ENCODE measurements at regions not wholly inside any gene's neighbourhood (a gene's known extent, or its start where the extent isn't known, plus 50 kb on each side); places are given as distances from the start of the nearest gene placed in this dataset.

GRCh38 chr3:3634326-3634725 lies 164.9 kb upstream of the LRRN1 start:
- peaks cover 2 to 3% of the 10 kb centered on the region in 2 donors for H3K36me3 Mint-ChIP-seq
- no peaks in the 10 kb centered on the region for H4K20me1 ChIP-seq (ENCODE audit: insufficient read depth, low read length)
- H3K9ac ChIP-seq (ENCODE audit: insufficient read depth, low read length, poor library complexity, severe bottlenecking), result no peak overlapping the region
- no peak for DNase-seq
- H3K4me3 Mint-ChIP-seq, result no peak overlapping the region
- H3K27ac Mint-ChIP-seq, result peak overlapping the region in 1 of 7 donors; percentile 34
- H3K79me2 ChIP-seq (ENCODE audit: insufficient read depth, low read length), result no peaks in the 10 kb centered on the region
- peaks cover 19% of the 10 kb centered on the region for H3K4me1 Mint-ChIP-seq
- peaks cover 0 to 6% (median 0%) of the 10 kb centered on the region in 3 donors for H3K27me3 Mint-ChIP-seq (ENCODE audit: low read depth in 3 of 3)
- no peaks in the 10 kb centered on the region for H3K27me3 ChIP-seq (ENCODE audit: control insufficient read depth in 2 of 2, insufficient read depth in 2 of 2, low read length in 2 of 2)
- H3K4me2 ChIP-seq (replicated peaks; ENCODE audit: extremely low read depth, low read length, poor library complexity, severe bottlenecking), result no peak overlapping the region
- H3K27ac ChIP-seq (ENCODE audit: low read depth in 1 of 2, low read length in 2 of 2), result no peak overlapping the region
- TF ChIP-seq CTCF (IDR thresholded peaks at IDR 0.05), result no peak
- no peaks in the 10 kb centered on the region for H3K9me3 ChIP-seq (replicated peaks in 1 of 2; ENCODE audit: control insufficient read depth in 1 of 2, insufficient read depth in 1 of 2, low read length in 2 of 2)
- 96% methylated on average over 5 of the region's 6 CpGs for WGBS (ENCODE audit: insufficient coverage)
- H2AFZ ChIP-seq (ENCODE audit: insufficient read depth, low read depth, low read length, poor library complexity, severe bottlenecking), result no peak overlapping the region
- intact Hi-C loops (cut with micrococcal nuclease), result no loop called here
- H3K4me1 ChIP-seq (ENCODE audit: control insufficient read depth in 1 of 2, insufficient read depth in 2 of 2, low read length in 2 of 2), result peaks cover 10 to 17% of the 10 kb centered on the region in 2 donors
- H3K9me3 Mint-ChIP-seq, result peaks cover 0 to 7% (median 2%) of the 10 kb centered on the region in 7 donors
- H3K36me3 ChIP-seq (replicated peaks in 1 of 2; ENCODE audit: control insufficient read depth in 1 of 2, insufficient read depth in 2 of 2, low read length in 2 of 2), result no peaks in the 10 kb centered on the region
- no peak overlapping the region for H3K4me3 ChIP-seq (replicated peaks in 1 of 3; ENCODE audit: low read depth in 2 of 3, low read length in 3 of 3)

GRCh38 chr3:3633761-3634160 lies 165.5 kb upstream of the LRRN1 start:
- no peak overlapping the region for H3K4me3 ChIP-seq (replicated peaks in 1 of 3; ENCODE audit: low read depth in 2 of 3, low read length in 3 of 3)
- H3K4me1 Mint-ChIP-seq, result peaks cover 19% of the 10 kb centered on the region
- no peak overlapping the region for H2AFZ ChIP-seq (ENCODE audit: insufficient read depth, low read depth, low read length, poor library complexity, severe bottlenecking)
- peaks cover 0 to 7% (median 2%) of the 10 kb centered on the region in 7 donors for H3K9me3 Mint-ChIP-seq
- no peak for DNase-seq
- no peak overlapping the region for H3K27ac ChIP-seq (ENCODE audit: low read depth in 1 of 2, low read length in 2 of 2)
- H3K27ac Mint-ChIP-seq, result no peak overlapping the region
- H4K20me1 ChIP-seq (ENCODE audit: insufficient read depth, low read length), result no peaks in the 10 kb centered on the region
- intact Hi-C loops (cut with micrococcal nuclease), result no loop called here
- H3K4me2 ChIP-seq (replicated peaks; ENCODE audit: extremely low read depth, low read length, poor library complexity, severe bottlenecking), result no peak overlapping the region
- TF ChIP-seq CTCF (IDR thresholded peaks at IDR 0.05), result no peak
- peaks cover 10 to 17% of the 10 kb centered on the region in 2 donors for H3K4me1 ChIP-seq (ENCODE audit: control insufficient read depth in 1 of 2, insufficient read depth in 2 of 2, low read length in 2 of 2)
- no peaks in the 10 kb centered on the region for H3K9me3 ChIP-seq (replicated peaks in 1 of 2; ENCODE audit: control insufficient read depth in 1 of 2, insufficient read depth in 1 of 2, low read length in 2 of 2)
- no peaks in the 10 kb centered on the region for H3K36me3 ChIP-seq (replicated peaks in 1 of 2; ENCODE audit: control insufficient read depth in 1 of 2, insufficient read depth in 2 of 2, low read length in 2 of 2)
- 100% methylated on average over 1 of the region's 2 CpGs for WGBS (ENCODE audit: insufficient coverage)
- no peak overlapping the region for H3K4me3 Mint-ChIP-seq
- H3K36me3 Mint-ChIP-seq, result peaks cover 2 to 3% of the 10 kb centered on the region in 2 donors
- no peaks in the 10 kb centered on the region for H3K27me3 ChIP-seq (ENCODE audit: control insufficient read depth in 2 of 2, insufficient read depth in 2 of 2, low read length in 2 of 2)
- H3K9ac ChIP-seq (ENCODE audit: insufficient read depth, low read length, poor library complexity, severe bottlenecking), result no peak overlapping the region
- H3K79me2 ChIP-seq (ENCODE audit: insufficient read depth, low read length), result no peaks in the 10 kb centered on the region
- H3K27me3 Mint-ChIP-seq (ENCODE audit: low read depth in 3 of 3), result peaks cover 0 to 6% (median 0%) of the 10 kb centered on the region in 3 donors
